Peyer's patch (tissue), 4 donors: ENCODE measurements at regions not wholly inside any gene's neighbourhood (a gene's known extent, or its start where the extent isn't known, plus 50 kb on each side); places are given as distances from the start of the nearest gene placed in this dataset.

Experiments used
- CTCF ChIP-seq, 6 experiments: fragments of 450-650 bp in 4 of 6; fragments of 200-600 bp in 2 of 6; sonication (generic) in 1 of 6; IDR thresholded peaks; one replicate each; pipeline ENCODE4 v1.5.1; 2017 to 2019; ENCODE audit warnings: antibody characterized with exemption in 6 of 6, mild to moderate bottlenecking in 3 of 6, moderate library complexity in 1 of 6
- POLR2A ChIP-seq, 2 donors: fragments of 450-650 bp; IDR thresholded peaks; one replicate each; pipeline ENCODE4 v1.5.1; 2017; ENCODE audit warnings: antibody characterized with exemption in 2 of 2, mild to moderate bottlenecking in 2 of 2, moderate library complexity in 2 of 2

GRCh38 chr7:51817694-51818225 is 501.2 kb upstream of the COBL start:
- TF ChIP-seq POLR2A (IDR thresholded peaks at IDR 0.05) (no peak), CTCF (IDR thresholded peaks at IDR 0.05) (no peak)
